Pulmonary artery endothelial cell (primary cell): ENCODE measurements at regions not wholly inside any gene's neighbourhood (a gene's known extent, or its start where the extent isn't known, plus 50 kb on each side); places are given as distances from the start of the nearest gene placed in this dataset.

ENCODE experiments used
- DNase-seq: peaks from one replicate; pipeline ENCODE4 v3.0.0-alpha.2; 2011; ENCODE audit warnings: low read depth, low spot score

DNA sequence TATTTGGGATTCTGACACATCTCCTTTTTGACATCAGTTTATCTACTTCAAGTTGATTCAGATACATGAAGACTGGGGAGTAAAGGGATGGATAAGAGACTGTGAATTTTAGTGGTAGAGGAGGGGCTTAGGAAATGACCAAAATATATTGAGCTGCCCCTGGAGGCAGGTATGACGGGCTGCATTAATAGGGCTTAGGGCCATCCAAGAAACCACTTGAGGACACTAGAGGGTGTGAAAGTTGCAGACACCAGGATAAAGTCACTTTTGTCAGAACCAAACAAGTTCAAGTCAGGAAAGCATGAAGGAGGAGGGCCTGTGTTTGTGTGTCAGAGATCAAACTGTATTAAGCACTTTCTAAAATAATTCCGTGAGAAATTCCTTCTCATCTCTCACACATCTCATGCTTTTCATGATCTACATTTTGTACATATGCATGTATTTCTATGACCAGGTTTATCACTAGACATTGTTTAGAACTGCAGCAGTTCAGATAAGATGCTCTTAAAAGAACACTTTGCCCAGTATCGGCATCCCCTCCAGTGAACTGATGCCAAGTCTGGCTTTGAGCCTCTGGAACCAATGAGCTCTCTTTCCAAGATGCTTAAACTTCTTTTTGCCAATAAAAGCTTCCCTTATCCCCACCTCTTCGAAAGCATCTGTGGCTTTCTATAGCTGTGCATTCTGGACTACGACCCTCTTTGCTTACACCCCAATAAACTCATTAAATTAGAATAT is 136.9 kb downstream of the SLC38A1 start:
- DNase-seq = no peak

DNA sequence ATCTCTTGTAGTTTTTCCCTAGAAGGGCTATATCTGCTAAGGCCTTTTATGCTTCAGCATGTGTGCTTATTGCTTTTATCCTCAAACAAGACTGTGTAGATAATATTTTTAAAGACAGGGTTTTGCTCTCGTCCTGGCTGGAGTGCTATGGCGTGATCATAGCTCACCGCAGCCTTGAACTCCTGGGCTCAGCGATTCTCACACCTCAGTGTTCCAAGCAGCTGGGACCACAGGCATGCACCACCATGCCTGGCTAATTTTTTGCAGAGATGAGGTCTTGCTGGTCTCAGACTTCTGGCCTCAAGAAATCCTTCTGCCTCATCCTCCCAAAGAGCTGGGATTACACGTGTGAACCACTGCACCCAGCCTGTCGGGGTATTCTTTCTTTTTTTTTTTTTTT is 137.3 kb upstream of the SCAF11 start:
- DNase-seq = no peak

DNA sequence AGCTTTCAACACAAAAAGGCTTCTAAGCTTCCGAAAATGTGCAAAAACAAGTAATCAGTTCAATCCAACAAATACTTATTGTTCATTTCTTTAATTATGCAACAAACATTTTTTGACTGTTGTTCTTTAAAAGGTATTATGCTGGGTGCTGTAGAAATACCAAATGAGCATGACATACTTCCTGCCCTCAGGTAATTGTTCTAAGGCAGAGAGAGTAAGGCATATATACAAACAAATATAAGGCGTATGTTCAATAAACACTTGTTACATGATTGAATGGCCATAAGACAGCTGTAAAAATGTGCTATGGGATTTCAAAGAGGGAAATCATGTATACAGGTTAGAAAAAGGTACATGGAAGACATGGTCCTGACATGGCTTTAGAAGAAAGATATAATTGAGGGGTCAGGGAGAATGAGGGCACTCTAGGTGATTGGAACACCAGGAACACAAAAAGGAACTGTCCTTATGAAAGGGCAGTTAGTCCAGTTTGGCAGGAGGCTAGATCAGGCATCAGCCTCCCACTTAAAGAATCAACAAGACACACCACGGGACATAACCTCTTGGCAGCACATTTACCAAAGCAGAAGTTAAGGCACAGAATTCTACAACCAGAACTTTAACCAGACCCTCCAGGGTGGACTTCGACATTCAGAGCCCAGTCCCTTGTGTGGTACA is 135.8 kb upstream of the SCAF11 start:
- DNase-seq = no peak

DNA sequence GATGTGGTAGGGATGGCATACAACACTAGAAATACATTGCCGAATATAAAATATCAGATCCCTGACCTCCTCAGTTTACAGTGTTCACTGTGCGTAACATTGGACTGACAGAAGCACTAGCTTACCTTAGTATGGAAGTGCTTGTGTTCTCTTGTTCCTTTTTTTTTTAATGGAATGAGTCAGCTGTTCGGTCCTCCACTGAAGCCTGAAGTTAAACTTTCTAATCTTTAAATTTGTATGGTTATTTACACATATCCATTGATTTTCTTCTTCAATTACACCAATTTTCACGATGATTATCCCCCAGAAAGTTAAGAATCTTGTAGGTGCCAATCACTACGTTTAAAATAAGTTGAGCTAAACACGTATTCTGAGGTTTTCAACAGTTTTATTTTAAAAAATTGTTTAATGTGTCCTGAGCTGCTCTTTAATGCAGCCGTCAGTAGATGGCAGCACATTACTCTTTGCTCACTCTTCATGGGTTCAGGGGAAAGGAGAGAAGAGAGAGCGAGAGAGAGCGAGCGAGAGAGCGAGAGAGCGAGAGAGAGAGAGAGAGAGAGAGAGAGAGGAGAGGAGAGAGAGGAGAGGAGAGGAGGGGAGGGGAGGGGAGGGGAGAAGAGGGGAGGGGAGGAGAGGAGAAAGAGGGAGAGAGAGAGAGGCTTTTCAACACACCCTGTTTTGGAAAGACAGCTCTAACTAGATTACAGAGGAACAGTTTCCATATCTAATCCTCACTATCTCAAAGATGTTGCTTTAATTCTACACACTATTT is 134.7 kb upstream of the SCAF11 start:
- peak; percentile 49 for DNase-seq

DNA sequence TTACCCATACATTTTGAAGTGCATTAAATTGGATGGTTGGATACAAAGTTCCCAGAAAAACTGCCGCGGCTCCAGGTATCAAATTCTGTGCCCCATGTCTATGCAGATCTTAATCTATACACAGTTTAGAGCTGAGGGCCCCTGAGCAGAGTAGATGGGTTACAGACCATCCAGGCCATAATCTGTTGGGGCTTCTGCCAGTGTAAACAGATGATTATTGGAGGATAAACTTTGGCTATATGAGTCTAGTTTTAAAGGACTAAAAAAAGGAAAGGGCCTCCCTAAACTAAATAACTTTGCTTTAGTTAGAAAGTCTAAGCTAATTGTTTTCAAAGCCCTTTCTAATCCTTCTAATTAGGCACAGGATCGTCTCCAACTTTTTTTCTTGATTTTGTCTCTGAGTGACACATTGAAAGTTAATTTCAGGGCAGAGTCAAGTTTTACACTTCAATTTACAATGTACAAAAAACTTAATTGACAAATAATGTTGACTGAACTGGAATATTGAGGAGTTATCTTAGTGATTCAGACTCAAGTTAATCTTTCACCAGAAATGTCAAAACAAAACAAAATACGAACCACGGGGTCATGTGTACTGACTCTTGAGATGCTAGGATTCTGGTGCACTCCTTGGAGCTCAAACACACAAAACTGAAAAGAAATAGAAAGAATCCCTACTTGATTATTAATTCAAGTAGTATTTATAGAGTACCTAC is 133.9 kb upstream of the SCAF11 start:
- no peak for DNase-seq

DNA sequence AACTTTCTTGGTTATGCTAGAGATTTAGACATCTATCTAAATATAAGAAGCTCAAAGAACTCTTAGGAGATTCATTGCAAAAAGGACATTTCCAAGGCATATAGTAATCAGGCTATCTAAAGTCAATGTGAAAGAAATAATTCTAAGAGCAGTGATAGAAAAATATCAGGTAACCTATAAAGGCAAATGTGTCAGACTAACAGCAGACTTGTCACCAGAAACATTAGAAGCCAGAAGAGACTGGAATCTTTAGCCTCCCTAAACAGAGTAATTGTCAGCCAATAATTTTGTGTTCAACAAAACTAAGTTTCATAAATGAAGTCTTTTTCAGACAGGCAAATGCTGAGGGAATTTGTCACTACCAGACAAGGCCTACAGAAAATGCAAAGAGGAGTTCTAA is 122.0 kb upstream of the SCAF11 start:
- no peak for DNase-seq

DNA sequence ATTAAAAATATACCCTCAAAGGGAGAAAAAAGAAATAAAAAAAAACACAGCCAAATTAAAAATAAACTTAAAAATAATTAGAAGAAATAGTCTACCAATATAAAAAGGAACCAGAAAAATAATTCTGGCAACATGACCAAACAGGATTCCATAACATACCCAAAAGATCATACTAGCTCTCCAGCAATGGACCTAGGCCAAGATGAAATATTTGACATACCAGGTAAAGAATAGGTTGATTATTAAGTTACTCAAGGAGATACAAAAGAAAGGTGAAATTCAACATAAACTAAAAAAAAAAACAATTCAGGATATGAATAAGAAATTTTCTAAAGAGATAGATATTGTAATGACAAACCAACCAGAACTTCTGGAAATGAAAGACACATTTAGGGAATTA is 121.3 kb upstream of the SCAF11 start:
- DNase-seq = no peak

DNA sequence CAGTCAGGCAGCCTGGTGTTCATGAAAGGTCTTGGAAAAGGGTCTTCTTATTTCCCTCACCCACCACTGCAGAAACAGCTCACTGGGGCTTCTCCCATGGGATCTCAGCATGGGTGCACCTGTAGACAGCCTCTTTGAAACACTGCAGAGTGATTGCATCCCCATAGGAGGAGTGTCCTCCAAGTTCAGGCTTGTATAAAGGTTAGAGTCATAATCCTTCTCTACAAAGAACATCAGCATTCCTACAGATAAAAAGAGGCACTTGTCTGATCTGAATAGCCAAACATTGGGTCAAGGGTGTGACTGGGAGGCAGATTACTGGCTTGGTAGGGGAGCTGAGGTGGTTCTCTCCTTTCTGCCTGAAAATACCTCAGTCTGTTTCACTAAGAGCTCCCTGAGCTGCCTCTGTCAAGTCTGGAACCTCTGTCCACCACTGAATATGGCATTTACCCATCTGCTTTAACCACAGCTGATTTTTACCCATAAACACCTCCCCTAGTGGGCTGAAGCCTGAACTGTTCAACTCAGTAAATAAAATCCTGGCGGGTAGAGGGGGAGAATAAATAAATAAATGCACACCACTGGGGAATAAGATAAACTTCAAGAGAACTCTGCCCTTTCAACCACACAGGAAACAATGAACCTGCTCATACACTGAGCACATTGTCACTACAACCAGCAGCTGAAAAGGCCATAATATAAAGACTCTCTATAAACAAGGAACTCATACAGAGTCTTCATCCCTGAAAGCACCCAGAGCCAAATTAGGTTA is 120.7 kb upstream of the SCAF11 start:
- DNase-seq = no peak

DNA sequence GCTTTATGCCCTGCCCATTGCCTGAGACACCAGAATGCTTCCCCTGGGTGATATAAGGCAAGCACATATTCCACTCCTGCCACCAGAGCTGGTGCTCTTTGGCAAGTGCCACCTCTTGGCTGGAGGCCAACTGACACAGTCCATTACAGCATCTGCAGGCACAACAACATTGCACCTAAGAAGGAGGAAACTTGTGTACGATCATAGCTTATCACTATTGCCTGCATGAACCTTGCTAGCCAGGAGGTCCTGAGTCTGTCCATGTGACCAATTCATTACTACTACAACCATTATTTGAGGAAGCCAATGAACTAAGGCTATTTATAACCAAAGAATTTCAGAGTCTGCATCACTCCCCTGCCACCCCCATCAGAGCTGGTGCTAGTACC is 119.8 kb upstream of the SCAF11 start:
- no peak for DNase-seq

DNA sequence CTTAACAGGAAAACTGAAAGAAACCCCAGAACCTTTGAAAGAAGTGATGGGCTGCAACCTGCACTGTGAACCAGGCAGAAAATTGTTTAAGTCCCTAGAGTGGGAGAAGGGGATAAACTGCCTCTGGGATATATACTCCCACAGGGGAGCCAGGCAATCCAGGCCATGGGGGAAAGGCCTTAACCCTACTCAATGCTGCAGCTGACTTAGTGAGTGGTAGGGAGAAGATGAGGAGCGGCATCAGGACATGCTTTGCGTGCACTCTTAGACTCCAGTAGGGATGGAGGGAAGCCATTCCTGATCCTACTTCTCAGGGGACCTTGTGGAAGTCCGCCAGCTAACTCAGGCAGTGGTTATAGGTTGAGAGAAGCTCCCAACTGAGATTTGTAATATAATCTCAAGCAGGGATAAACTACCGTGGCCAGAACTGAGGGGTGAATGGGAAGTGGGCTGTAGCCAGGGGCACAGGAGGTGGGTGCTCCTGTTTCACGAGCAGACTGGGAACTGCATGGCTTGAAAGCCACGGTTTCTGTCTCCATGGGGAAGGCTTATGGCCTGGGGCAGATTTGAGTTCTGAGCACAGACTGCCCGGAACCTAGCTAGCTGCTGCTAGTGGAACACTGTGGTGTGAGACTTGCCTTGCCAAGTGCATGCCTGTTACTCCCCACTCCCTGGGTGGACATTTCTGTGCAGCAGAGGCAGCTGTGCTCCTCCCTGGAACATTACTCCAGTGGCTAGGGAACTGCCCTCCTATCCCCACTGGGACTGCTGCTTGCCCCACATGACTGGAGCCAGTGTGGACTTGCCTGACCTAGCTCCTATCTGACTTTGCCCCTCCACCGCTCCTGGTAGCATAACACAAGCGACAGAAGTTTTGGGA is 119.2 kb upstream of the SCAF11 start:
- no peak for DNase-seq

DNA sequence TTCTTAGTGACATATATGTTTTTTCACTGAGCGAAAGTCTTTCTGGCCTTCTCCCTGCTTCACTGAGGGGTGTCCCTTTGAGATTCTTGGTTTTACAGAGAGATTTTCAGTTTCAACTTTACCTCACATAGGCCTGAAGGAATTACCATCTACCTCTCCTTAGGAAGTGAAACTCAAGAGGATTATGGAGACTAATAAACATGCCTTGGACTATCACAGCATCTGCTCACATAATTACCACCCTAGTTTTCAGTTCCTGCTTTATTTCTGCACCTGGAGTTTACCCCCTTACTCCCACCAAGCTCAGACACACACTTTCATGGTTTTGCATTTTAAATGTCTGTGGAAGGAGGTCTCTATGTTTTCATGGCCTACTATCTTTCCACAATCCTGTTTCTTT is 118.3 kb upstream of the SCAF11 start:
- no peak for DNase-seq

DNA sequence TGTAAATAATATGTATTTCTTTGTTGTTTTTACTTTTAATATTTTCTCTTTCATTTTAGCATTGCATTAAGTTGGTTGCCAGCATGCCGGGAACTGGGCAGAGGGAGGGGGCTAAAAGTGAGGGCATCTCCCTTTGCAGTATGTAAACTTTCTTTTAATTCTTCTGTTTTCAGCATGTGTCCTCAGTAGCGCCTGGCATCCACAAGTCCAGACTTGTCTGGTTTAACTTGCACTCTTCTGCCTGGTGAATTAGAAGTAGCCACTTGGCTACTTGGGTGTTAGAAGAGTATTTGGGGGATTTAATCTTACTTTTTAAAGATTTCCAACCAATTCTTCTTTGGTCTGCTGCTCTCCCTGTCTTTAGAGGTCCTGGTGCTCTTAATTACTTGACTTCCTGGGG is 117.2 kb upstream of the SCAF11 start:
- DNase-seq = no peak

DNA sequence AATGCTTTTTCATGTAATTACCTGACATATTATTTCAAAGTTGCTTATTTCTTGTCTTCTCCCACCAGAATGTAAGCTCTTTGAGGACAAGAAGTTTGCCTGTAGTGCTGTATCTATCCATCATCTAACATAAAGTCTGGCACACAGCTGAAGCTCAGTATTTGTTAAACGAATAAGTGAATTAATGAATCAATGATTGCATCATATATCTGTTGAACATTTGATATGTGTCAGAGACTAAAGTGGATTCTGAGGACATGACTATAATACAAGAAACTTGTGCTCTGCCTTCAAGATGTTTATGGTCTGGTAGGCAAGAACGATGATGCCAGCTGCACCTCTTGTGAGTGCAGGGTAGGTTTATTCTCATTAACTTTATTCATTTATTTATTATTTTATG is 115.4 kb upstream of the SCAF11 start:
- no peak for DNase-seq

DNA sequence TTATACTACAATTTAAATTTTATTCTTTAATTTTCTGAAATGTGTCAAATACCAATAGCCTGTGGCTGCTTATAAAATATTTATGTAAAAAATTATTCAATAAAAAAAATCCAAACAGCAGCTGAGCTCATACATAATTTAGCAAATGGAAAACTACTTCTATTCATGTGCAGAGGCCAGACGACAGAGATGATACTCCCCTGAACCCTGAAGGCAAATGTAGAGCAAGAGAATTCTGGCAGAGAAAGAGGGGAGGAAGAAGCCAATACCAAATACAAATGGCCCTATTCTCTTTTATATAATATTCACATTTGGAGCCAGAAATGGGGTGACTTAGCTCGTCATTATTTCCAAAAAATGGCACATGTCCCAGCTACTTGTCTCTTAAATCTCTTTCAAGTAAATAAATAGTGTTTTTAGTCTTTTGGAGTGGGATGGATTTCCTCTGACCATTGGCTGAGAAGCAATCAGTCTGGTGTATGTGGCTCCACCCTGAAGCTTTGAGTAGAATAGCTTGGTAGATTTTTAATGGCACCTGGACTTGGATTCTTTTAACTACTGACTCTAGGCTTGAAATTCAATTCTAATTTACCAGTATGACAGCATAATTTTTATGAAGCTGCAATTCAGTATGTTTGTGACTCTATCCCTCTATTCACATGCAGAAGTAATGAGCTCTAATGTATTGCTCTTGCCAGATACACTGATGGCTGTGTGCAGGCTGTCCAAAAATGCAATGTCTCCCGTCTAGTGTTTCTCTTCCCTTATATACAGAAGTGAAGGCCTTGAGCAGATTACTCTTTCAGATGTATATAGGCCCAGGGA is 113.4 kb upstream of the SCAF11 start:
- no peak for DNase-seq

DNA sequence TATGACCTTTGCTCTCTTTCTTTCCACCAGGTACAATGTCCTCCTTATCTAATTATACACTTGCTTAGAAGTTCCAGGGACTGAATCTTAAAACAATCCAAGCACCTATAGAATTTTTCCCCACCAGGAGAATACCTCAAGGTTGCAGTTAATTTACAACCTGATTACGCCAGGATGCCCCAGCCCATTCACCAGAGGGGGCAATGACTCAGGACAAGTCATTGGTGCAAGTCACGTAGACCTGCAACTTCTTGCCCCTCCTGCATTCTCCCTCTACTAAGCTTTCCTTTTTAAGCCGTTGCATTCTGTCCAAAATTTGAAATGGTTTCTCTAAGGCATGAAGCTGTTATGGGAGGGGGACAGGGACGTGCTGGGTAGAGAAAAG is 111.1 kb upstream of the SCAF11 start:
- no peak for DNase-seq

DNA sequence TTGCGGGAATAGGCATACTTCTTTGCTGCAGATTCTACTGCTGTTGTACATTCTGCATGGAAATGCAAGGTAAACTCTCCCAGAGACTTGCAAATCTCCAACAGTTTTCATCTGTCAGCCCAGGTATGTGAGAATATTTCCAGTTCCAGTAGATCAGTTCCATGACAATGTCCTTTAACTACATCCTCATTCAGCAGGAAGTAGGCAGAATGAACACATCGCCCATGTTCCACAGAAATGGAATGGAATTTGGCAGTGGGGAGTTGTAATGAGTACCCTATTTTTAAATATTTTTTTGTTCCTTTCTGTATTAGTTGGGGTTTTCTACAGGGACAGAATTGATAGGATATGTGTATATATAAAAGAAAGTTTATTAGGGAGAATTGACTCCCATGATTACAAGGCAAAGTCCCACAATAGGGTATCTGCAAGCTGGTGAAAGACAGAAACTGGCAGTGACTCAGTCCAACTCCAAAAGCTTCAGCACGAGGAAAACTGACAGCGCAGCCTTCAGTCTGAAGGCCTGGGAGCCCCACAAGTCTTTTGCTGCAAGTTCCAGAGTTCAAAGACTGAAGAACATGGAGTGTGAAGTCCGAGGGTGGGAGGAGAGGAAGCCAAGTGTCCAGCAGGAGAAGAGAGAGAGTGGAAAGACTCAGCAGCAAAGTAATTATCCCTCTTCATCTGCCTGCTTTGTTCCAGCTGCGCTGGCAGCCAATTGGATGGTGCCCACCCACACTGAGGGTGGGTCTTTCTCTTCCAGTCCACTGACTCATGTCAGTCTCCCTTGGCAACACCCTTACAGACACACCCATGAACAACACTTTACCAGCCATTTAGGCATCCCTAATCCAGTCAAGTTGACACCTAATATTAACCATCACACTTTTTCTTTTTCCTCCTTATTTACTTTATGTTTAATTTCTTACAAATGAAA is 110.4 kb upstream of the SCAF11 start:
- no peak for DNase-seq

DNA sequence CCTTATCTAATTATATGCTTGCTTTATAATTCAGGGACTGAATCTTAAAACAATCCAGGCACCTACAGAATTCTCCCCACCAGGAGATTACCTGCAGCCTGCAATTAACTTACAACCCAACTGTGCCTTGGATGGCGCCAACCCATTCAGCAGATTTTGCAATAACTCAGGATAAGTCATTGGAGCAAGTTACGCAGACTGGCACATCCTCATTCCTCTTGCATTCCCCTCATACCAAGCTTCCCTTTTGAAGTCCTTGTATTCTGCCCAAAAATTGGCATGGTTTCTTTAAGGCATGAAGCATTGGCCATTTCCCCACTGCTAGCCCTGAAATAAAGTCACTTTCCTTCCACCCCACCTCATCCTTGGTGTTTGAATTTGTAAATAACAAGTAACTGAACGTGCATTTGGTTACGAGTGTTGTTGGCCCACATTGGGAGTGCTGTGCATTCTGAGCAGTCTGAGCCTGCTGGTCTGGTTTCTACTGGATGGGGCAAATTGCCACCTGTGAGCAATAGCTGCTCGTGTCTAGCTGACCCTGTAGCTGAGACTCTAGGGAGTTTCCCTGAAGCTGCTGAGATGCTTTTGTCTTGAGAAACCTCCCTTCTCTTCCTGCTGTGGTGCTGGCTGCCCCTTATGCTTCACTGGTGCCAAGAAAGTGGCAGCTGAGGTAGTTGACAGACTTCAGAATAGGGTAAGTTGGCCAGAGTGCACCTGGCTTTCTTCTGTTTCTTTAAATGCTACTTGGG is 99.2 kb upstream of the SCAF11 start:
- DNase-seq = no peak
